ENCODE measurements at regions not wholly inside any gene's neighbourhood (a gene's known extent, or its start where the extent isn't known, plus 50 kb on each side); places are given as distances from the start of the nearest gene placed in this dataset.

GRCh38 chr10:100688201-100688600 is 57.2 kb upstream of the PAX2 start (continued):
- TF ChIP-seq ZNF274 (IDR thresholded peaks at IDR 0.05; ENCODE audit: low read length) = no peak
- no peak for TF ChIP-seq ZNF274 (tag by site-specific recombination; IDR thresholded peaks at IDR 0.05; ENCODE audit: borderline replicate concordance)
- no peak for TF ChIP-seq ZSCAN16 (tag by site-specific recombination; IDR thresholded peaks at IDR 0.05)
- TF ChIP-seq ZNF248 (tag by site-specific recombination; IDR thresholded peaks at IDR 0.05) = no peak
- TF ChIP-seq PBX3 (CRISPR knock-in tag; IDR thresholded peaks at IDR 0.05) = no peak
- TF ChIP-seq ZFHX2 (tag by site-specific recombination; conservative IDR thresholded peaks at IDR 0.05) = peak; percentile 80
- TF ChIP-seq ELK4 (IDR thresholded peaks at IDR 0.05; ENCODE audit: borderline replicate concordance, low read depth, low read length) = no peak
- peak; percentile 30; the same call in 1 of the 2 replicates for TF ChIP-seq GLIS2 (tag by site-specific recombination; IDR thresholded peaks at IDR 0.05)
- TF ChIP-seq ZNF692 (tag by site-specific recombination; IDR thresholded peaks at IDR 0.05) = no peak
- TF ChIP-seq KLF17 (tag by site-specific recombination; IDR thresholded peaks at IDR 0.05) = 0 out of 2 replicates have a peak, but pooled peaks have one; percentile 55
- TF ChIP-seq ZNF558 (tag by site-specific recombination; IDR thresholded peaks at IDR 0.05) = no peak
- TF ChIP-seq KLF10 (tag by site-specific recombination; IDR thresholded peaks at IDR 0.05) = no peak
- TF ChIP-seq KLF16 (tag by site-specific recombination; IDR thresholded peaks at IDR 0.05) = no peak
- TF ChIP-seq MZF1 (tag by site-specific recombination; IDR thresholded peaks at IDR 0.05; ENCODE audit: borderline replicate concordance) = no peak
- no peak for TF ChIP-seq ZNF157 (tag by site-specific recombination; IDR thresholded peaks at IDR 0.05)
- no peak for TF ChIP-seq ZNF623 (tag by site-specific recombination; IDR thresholded peaks at IDR 0.05)
- no peak for TF ChIP-seq ZNF140 (tag by site-specific recombination; IDR thresholded peaks at IDR 0.05)
- no peak for TF ChIP-seq ZNF114 (tag by site-specific recombination; IDR thresholded peaks at IDR 0.05)
- TF ChIP-seq ZNF223 (tag by site-specific recombination; IDR thresholded peaks at IDR 0.05) = 0 out of 2 replicates have a peak, but pooled peaks have one; percentile 58
- no peak for TF ChIP-seq AEBP2 (tag by site-specific recombination; IDR thresholded peaks at IDR 0.05; ENCODE audit: borderline replicate concordance)
- TF ChIP-seq ZBTB8A (tag by site-specific recombination; IDR thresholded peaks at IDR 0.05) = no peak
- no peak for TF ChIP-seq ZSCAN23 (tag by site-specific recombination; IDR thresholded peaks at IDR 0.05)
- TF ChIP-seq ZNF174 (tag by site-specific recombination; IDR thresholded peaks at IDR 0.05) = no peak
- no peak for TF ChIP-seq ZNF529 (tag by site-specific recombination; IDR thresholded peaks at IDR 0.05; ENCODE audit: insufficient replicate concordance)
- TF ChIP-seq ZNF514 (tag by site-specific recombination; IDR thresholded peaks at IDR 0.05) = no peak
- no peak for TF ChIP-seq KLF7 (tag by site-specific recombination; IDR thresholded peaks at IDR 0.05; ENCODE audit: borderline replicate concordance)
- TF ChIP-seq ZNF239 (tag by site-specific recombination; IDR thresholded peaks at IDR 0.05) = no peak
- no peak for TF ChIP-seq ATF2 (tag by site-specific recombination; IDR thresholded peaks at IDR 0.05; ENCODE audit: low read depth)
- TF ChIP-seq ZNF747 (tag by site-specific recombination; IDR thresholded peaks at IDR 0.05) = no peak
- TF ChIP-seq PATZ1 (tag by site-specific recombination; IDR thresholded peaks at IDR 0.05) = peak; percentile 45
- TF ChIP-seq ZNF23 (tag by site-specific recombination; IDR thresholded peaks at IDR 0.05; ENCODE audit: borderline replicate concordance) = no peak

Measured in HEK293 (cell line).